Upper lobe of left lung (tissue), 6 donors: ENCODE measurements at regions not wholly inside any gene's neighbourhood (a gene's known extent, or its start where the extent isn't known, plus 50 kb on each side); places are given as distances from the start of the nearest gene placed in this dataset.
A peak's percentile ranks its signal among the peaks of the same experiment; 100 is the strongest.

Experiments
- ATAC-seq, 2 donors: fragments of 200-7000 bp; cut with Tn5 transposase; one replicate each; pipeline ENCODE4 v1.9.1; 2022; ENCODE audit warnings: mild to moderate bottlenecking in 2 of 2, moderate library complexity in 2 of 2; ENCODE audit not compliant: low FRiP score in 2 of 2
- DNase-seq, 2 donors: peaks; one replicate each; pipeline ENCODE4 v3.0.0-alpha.2; 2019 to 2020
- H3K27ac ChIP-seq, 4 donors: fragments of 200-600 bp; sonication (generic); one replicate each; pipeline ENCODE4 v1.5.1; 2016 to 2019
- H3K27me3 ChIP-seq, 4 donors: fragments of 200-600 bp; sonication (generic); one replicate each; pipeline ENCODE4 v1.5.1; 2017 to 2019
- H3K36me3 ChIP-seq, 4 donors: fragments of 200-600 bp; sonication (generic); one replicate each; pipeline ENCODE4 v1.5.1; 2016 to 2019
- H3K4me1 ChIP-seq, 4 donors: fragments of 200-600 bp; sonication (generic); one replicate each; pipeline ENCODE4 v1.5.1; 2018 to 2019
- H3K4me3 ChIP-seq, 4 donors: fragments of 200-600 bp; sonication (generic); one replicate each; pipeline ENCODE4 v1.5.1; 2017 to 2019; ENCODE audit warnings: mild to moderate bottlenecking in 2 of 4, moderate library complexity in 1 of 4
- H3K9me3 ChIP-seq, 4 donors: fragments of 200-600 bp; sonication (generic); one replicate each; pipeline ENCODE4 v1.5.1; 2018 to 2019
- EP300 ChIP-seq, 4 donors: sonication (generic); formaldehyde crosslinking; IDR thresholded peaks; one replicate each; pipeline ENCODE4 v1.5.1; 2017; ENCODE audit warnings: antibody characterized with exemption in 4 of 4, control low read depth in 2 of 4
- POLR2A ChIP-seq, 4 donors: fragments of 450-650 bp; IDR thresholded peaks; one replicate each; pipeline ENCODE4 v1.5.1; 2016 to 2017; ENCODE audit warnings: antibody characterized with exemption in 4 of 4, mild to moderate bottlenecking in 2 of 4
- POLR2AphosphoS5 ChIP-seq, 2 donors: sonication (generic); formaldehyde crosslinking; IDR thresholded peaks; one replicate each; pipeline ENCODE4 v1.5.1; 2017; ENCODE audit warnings: antibody characterized with exemption in 2 of 2
- WGBS, 2 donors: methylation state at CpG; one replicate each; pipeline ENCODE4 v1.1.5; 2017 to 2018; 5-methylcytosine and 5-hydroxymethylcytosine counted together
- TF ChIP-seq, protein P1 (sequence below), 6 experiments: fragments of 450-650 bp in 4 of 6; fragments of 200-600 bp in 2 of 6; sonication (generic) in 2 of 6; IDR thresholded peaks; one replicate each; pipeline ENCODE4 v1.5.1; 2016 to 2019; ENCODE audit warnings: antibody characterized with exemption in 6 of 6
- donor health status: DM: no; HTN: no; CAD: no; lungs with moderate emphysema.
- donor health status: DM: no; HTN: yes; CAD: no; lungs with severe emphysema.

DNA sequence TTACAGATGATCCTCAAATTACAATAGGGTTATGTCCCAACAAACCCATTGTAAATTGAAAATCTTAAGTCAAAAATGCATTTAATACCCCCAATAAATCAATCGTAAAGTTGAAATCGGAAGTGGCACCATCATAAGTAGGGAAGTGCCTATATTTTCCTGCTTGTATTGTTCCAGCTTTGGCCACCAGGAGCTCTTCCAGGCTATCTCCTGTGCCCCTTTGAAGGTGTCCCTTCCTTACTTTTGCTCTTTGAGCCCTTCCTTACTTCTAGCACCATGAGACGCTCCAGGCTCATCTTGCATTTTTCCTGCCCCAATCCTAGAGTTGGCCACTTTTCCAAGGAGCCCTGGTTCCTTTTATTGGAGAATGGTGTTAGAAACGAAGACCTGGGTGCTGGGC, 163.0 kb upstream of the TSC22D1 start:
- 57 to 62% methylated on average over 4 of the region's 4 CpGs for WGBS, 2 donors
- H3K4me3 ChIP-seq: no peak overlapping the region
- DNase-seq (no peak), ATAC-seq (no peak)
- peaks cover 0 to 6% (median 0%) of the 10 kb centered on the region in 4 donors for H3K4me1 ChIP-seq
- no peaks in the 10 kb centered on the region for H3K36me3 ChIP-seq
- H3K27ac ChIP-seq: no peak overlapping the region
- no peaks in the 10 kb centered on the region for H3K27me3 ChIP-seq
- H3K9me3 ChIP-seq: no peaks in the 10 kb centered on the region
- no peak for TF ChIP-seq EP300 (IDR thresholded peaks at IDR 0.05)
- no peak for TF ChIP-seq POLR2A (IDR thresholded peaks at IDR 0.05)
- TF ChIP-seq, protein P1, sequence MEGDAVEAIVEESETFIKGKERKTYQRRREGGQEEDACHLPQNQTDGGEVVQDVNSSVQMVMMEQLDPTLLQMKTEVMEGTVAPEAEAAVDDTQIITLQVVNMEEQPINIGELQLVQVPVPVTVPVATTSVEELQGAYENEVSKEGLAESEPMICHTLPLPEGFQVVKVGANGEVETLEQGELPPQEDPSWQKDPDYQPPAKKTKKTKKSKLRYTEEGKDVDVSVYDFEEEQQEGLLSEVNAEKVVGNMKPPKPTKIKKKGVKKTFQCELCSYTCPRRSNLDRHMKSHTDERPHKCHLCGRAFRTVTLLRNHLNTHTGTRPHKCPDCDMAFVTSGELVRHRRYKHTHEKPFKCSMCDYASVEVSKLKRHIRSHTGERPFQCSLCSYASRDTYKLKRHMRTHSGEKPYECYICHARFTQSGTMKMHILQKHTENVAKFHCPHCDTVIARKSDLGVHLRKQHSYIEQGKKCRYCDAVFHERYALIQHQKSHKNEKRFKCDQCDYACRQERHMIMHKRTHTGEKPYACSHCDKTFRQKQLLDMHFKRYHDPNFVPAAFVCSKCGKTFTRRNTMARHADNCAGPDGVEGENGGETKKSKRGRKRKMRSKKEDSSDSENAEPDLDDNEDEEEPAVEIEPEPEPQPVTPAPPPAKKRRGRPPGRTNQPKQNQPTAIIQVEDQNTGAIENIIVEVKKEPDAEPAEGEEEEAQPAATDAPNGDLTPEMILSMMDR (IDR thresholded peaks at IDR 0.05): no peak
- no peak for TF ChIP-seq POLR2AphosphoS5 (IDR thresholded peaks at IDR 0.05)

DNA sequence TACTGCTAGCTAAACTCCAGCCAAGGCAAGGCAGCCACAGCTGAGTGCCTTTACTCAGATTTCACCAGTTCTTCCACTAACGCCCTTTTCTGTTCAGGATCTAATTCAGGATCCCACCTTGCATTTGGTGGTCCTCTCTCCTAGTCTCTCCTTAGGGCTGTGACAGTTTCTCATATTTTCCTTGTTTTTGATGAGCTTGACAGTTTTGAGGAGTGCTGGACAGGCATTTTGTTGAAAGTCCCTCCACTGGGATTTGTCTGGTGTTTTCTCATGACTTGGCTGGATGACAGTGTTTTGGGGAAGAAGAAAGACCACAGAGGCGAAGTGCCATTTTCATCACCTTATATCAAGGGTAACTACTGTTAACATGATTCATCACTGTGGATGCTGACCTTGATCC, 162.3 kb upstream of the TSC22D1 start:
- H3K27ac ChIP-seq: no peak overlapping the region
- 72 to 77% methylated on average over 2 of the region's 2 CpGs for WGBS, 2 donors
- TF ChIP-seq POLR2AphosphoS5 (IDR thresholded peaks at IDR 0.05): no peak
- TF ChIP-seq, protein P1 (IDR thresholded peaks at IDR 0.05): no peak
- no peak for TF ChIP-seq EP300 (IDR thresholded peaks at IDR 0.05)
- TF ChIP-seq POLR2A (IDR thresholded peaks at IDR 0.05): no peak

DNA sequence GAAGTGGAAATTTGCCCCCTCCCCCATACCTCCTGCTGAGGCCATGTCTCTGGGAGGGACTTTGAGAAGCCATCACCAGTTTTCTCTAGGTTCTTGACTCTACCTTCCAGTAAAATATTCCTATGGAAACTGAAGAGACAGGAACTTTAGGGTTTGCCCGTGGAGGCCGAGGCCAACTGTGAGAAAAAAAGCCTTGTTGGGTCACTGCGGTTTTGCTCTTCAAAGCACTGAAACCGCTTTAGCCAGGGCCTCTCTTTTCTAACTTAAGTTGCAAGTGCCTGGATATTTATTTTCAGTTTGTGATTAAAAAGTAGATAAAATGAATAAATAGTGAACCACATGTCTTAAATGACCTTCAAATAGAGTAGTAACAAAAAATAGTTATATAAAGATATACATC, 159.7 kb upstream of the TSC22D1 start:
- ATAC-seq (no peak), DNase-seq (no peak)
- Histone ChIP-seq H3K4me3 (no peak overlapping the region), H3K9me3 (no peaks in the 10 kb centered on the region), H3K4me1 (peaks cover 0 to 7% (median 0%) of the 10 kb centered on the region in 4 donors), H3K36me3 (no peaks in the 10 kb centered on the region), H3K27me3 (no peaks in the 10 kb centered on the region), H3K27ac (no peak overlapping the region)
- TF ChIP-seq POLR2AphosphoS5 (IDR thresholded peaks at IDR 0.05) (no peak), EP300 (IDR thresholded peaks at IDR 0.05) (no peak), POLR2A (IDR thresholded peaks at IDR 0.05) (no peak)
- TF ChIP-seq, protein P1 (IDR thresholded peaks at IDR 0.05): no peak
- WGBS, 2 donors: 84 to 86% methylated on average over 4 of the region's 4 CpGs

More for the DNA sequence above, 162.3 kb upstream of the TSC22D1 start:
- DNase-seq (no peak), ATAC-seq (no peak)
- Histone ChIP-seq H3K36me3 (no peaks in the 10 kb centered on the region), H3K4me1 (peaks cover 0 to 7% (median 0%) of the 10 kb centered on the region in 4 donors), H3K27me3 (no peaks in the 10 kb centered on the region), H3K9me3 (no peaks in the 10 kb centered on the region), H3K4me3 (no peak overlapping the region)

DNA sequence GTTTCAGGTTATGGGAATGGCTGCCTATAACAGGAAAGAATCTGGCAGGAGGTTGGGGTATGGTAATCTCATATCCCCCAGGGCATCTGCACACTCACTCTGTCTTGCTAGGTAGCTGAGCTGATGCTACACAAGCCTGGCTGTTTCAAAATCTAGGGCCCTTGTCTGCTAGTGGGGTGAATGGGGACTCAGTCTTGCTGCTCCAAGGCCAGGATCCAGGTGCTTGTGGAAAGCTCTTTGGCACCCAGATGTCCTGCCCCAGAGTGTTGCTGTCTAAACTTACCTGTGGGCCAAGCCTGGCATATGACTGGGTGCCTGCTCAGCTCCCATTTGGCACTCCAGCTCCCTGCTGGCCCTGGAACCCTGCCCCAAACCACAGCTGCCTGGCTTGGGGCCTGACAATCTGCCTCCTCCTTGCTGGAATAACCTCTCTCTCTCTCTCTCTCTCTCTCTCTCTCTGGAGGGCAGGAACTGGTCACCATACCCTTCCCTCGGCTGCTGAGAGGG, 158.1 kb upstream of the TSC22D1 start:
- ATAC-seq (peak in 1 of 2 donors; percentile 61), DNase-seq (peak; percentile 22 to 52)
- 25 to 55% methylated on average over 1 of the region's 1 CpG for WGBS, 2 donors
- Histone ChIP-seq H3K4me1 (peaks cover 0 to 7% (median 0%) of the 10 kb centered on the region in 4 donors), H3K27ac (no peak overlapping the region), H3K36me3 (no peaks in the 10 kb centered on the region), H3K27me3 (no peaks in the 10 kb centered on the region), H3K9me3 (no peaks in the 10 kb centered on the region), H3K4me3 (no peak overlapping the region)
- TF ChIP-seq, protein P1 (IDR thresholded peaks at IDR 0.05): no peak
- TF ChIP-seq POLR2AphosphoS5 (IDR thresholded peaks at IDR 0.05) (no peak), EP300 (IDR thresholded peaks at IDR 0.05) (no peak), POLR2A (IDR thresholded peaks at IDR 0.05) (no peak)

DNA sequence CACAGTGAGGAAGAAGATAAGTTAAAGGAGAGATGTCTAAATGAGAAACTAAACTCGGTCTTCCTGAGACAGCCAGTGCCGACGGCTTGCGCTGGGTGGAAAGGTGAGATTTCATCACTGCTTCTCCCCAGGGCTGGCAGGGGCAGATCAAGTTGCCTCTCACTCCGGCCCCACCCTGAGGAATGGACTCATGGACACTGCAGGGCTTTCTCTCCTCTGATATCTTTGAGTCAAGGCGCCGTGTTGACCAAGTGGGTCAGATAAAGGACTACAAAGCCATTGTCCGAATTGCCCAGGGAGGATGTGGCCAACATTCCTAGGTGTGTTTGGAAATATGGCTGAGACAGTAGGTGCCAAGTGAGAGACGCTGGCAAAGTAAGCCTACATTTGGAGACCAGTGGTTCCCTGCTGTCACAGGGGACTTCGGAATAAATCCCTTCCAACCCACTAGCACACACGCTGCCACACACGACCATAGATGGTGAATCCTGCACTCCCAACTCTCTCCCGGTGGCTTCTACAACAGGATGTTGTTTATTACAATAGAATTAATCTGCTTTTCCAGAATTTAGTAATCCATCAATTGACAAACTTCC, 156.5 kb upstream of the TSC22D1 start:
- DNase-seq (no peak), ATAC-seq (peak in 1 of 2 donors; percentile 35)
- H3K9me3 ChIP-seq: no peaks in the 10 kb centered on the region
- 66 to 76% methylated on average over 13 of the region's 13 CpGs for WGBS, 2 donors
- TF ChIP-seq, protein P1 (IDR thresholded peaks at IDR 0.05): no peak
- TF ChIP-seq POLR2A (IDR thresholded peaks at IDR 0.05) (no peak), POLR2AphosphoS5 (IDR thresholded peaks at IDR 0.05) (no peak), EP300 (IDR thresholded peaks at IDR 0.05) (no peak)
- no peak overlapping the region for H3K4me3 ChIP-seq
- no peaks in the 10 kb centered on the region for H3K27me3 ChIP-seq
- no peak overlapping the region for H3K27ac ChIP-seq
- no peaks in the 10 kb centered on the region for H3K36me3 ChIP-seq
- H3K4me1 ChIP-seq: peaks cover 0 to 7% (median 0%) of the 10 kb centered on the region in 4 donors
